ENCODE measurements at regions not wholly inside any gene's neighbourhood (a gene's known extent, or its start where the extent isn't known, plus 50 kb on each side); places are given as distances from the start of the nearest gene placed in this dataset.

DNA sequence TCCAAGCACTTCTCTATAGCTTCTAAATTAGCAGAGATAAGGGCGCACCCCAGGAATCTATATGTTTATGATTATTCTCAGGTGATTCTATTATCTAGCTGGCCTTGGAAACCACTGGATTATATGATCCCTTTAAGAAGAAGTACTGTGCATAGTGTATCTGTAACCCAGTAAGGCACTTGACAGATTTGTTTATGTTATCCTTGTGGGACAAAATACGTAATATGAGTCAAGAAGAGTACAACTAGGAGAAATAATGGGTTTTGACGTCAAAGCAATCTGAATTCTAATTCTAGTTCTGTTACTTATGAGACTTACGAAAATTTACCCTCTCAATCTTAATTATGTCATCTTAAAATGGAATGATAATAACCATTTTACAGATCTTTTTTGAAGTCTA is 259.6 kb upstream of the NAV3 start:
- TF ChIP-seq, protein P1, sequence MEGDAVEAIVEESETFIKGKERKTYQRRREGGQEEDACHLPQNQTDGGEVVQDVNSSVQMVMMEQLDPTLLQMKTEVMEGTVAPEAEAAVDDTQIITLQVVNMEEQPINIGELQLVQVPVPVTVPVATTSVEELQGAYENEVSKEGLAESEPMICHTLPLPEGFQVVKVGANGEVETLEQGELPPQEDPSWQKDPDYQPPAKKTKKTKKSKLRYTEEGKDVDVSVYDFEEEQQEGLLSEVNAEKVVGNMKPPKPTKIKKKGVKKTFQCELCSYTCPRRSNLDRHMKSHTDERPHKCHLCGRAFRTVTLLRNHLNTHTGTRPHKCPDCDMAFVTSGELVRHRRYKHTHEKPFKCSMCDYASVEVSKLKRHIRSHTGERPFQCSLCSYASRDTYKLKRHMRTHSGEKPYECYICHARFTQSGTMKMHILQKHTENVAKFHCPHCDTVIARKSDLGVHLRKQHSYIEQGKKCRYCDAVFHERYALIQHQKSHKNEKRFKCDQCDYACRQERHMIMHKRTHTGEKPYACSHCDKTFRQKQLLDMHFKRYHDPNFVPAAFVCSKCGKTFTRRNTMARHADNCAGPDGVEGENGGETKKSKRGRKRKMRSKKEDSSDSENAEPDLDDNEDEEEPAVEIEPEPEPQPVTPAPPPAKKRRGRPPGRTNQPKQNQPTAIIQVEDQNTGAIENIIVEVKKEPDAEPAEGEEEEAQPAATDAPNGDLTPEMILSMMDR (IDR thresholded peaks at IDR 0.05; ENCODE audit: low read depth, low read length), result no peak
- TF ChIP-seq EZH2phosphoT487 (IDR thresholded peaks at IDR 0.05; ENCODE audit: low read depth), result no peak
- no peaks in the 10 kb centered on the region for H3K27me3 ChIP-seq (ENCODE audit: low read depth, low read length)
- no peaks in the 10 kb centered on the region for H3K9me3 ChIP-seq (ENCODE audit: insufficient read depth, low read length)
- H3K4me3 ChIP-seq (ENCODE audit: low read length), result no peak overlapping the region
- H3K36me3 ChIP-seq (replicated peaks; ENCODE audit: low read depth, low read length), result no peaks in the 10 kb centered on the region
- H3K4me1 ChIP-seq (ENCODE audit: low read length), result no peaks in the 10 kb centered on the region
- no peaks in the 10 kb centered on the region for H4K20me1 ChIP-seq (ENCODE audit: insufficient read depth, low read length)
- no peak overlapping the region for H3K4me2 ChIP-seq (ENCODE audit: low read length)
- H2AFZ ChIP-seq (ENCODE audit: low read depth, low read length), result no peak overlapping the region
- H3K9ac ChIP-seq (ENCODE audit: low read length), result no peak overlapping the region
- H3K27ac ChIP-seq (ENCODE audit: low read length), result no peak overlapping the region
- no peaks in the 10 kb centered on the region for H3K79me2 ChIP-seq (ENCODE audit: low read length)

DNA sequence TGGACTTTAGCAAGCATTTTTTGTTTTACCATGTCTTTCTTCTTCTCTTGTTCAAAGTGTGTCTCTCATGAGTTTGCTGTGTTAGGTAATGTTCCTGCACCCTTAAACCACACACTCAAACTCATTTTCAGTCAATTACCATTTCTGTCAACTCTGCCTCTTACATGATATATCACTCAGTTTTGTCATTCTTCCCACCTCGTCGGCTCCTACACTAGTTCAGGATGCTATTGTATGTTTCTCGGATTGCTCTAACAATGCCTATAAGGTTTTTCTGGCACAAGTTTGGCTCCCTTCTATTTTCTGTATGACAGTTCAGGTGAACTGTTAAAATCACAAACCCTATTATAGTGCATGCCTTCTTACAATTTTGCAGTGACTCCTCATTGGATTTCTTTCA is 260.8 kb upstream of the NAV3 start:
- no peaks in the 10 kb centered on the region for H4K20me1 ChIP-seq (ENCODE audit: insufficient read depth, low read length)
- no peaks in the 10 kb centered on the region for H3K79me2 ChIP-seq (ENCODE audit: low read length)
- no peak overlapping the region for H3K9ac ChIP-seq (ENCODE audit: low read length)
- no peaks in the 10 kb centered on the region for H3K9me3 ChIP-seq (ENCODE audit: insufficient read depth, low read length)
- no peak for TF ChIP-seq EZH2phosphoT487 (IDR thresholded peaks at IDR 0.05; ENCODE audit: low read depth)
- TF ChIP-seq, protein P1 (IDR thresholded peaks at IDR 0.05; ENCODE audit: low read depth, low read length), result no peak
- no peaks in the 10 kb centered on the region for H3K27me3 ChIP-seq (ENCODE audit: low read depth, low read length)
- H3K27ac ChIP-seq (ENCODE audit: low read length), result no peak overlapping the region
- no peaks in the 10 kb centered on the region for H3K4me1 ChIP-seq (ENCODE audit: low read length)
- no peak overlapping the region for H3K4me2 ChIP-seq (ENCODE audit: low read length)
- no peak overlapping the region for H3K4me3 ChIP-seq (ENCODE audit: low read length)
- H3K36me3 ChIP-seq (replicated peaks; ENCODE audit: low read depth, low read length), result no peaks in the 10 kb centered on the region
- no peak overlapping the region for H2AFZ ChIP-seq (ENCODE audit: low read depth, low read length)

- no peaks in the 10 kb centered on the region for H3K9me3 ChIP-seq (ENCODE audit: insufficient read depth, low read length)
- no peaks in the 10 kb centered on the region for H3K36me3 ChIP-seq (replicated peaks; ENCODE audit: low read depth, low read length)
- H2AFZ ChIP-seq (ENCODE audit: low read depth, low read length), result no peak overlapping the region
- no peak overlapping the region for H3K4me3 ChIP-seq (ENCODE audit: low read length)
- no peaks in the 10 kb centered on the region for H3K27me3 ChIP-seq (ENCODE audit: low read depth, low read length)
- H4K20me1 ChIP-seq (ENCODE audit: insufficient read depth, low read length), result no peaks in the 10 kb centered on the region
- no peaks in the 10 kb centered on the region for H3K79me2 ChIP-seq (ENCODE audit: low read length)
- H3K4me2 ChIP-seq (ENCODE audit: low read length), result no peak overlapping the region
- no peaks in the 10 kb centered on the region for H3K4me1 ChIP-seq (ENCODE audit: low read length)
- H3K9ac ChIP-seq (ENCODE audit: low read length), result no peak overlapping the region
- H3K27ac ChIP-seq (ENCODE audit: low read length), result no peak overlapping the region
- TF ChIP-seq EZH2phosphoT487 (IDR thresholded peaks at IDR 0.05; ENCODE audit: low read depth), result no peak
- TF ChIP-seq, protein P1 (IDR thresholded peaks at IDR 0.05; ENCODE audit: low read depth, low read length), result no peak
Observed at GRCh38 chr12:77560714-77561113, 270.0 kb upstream of the NAV3 start.

DNA sequence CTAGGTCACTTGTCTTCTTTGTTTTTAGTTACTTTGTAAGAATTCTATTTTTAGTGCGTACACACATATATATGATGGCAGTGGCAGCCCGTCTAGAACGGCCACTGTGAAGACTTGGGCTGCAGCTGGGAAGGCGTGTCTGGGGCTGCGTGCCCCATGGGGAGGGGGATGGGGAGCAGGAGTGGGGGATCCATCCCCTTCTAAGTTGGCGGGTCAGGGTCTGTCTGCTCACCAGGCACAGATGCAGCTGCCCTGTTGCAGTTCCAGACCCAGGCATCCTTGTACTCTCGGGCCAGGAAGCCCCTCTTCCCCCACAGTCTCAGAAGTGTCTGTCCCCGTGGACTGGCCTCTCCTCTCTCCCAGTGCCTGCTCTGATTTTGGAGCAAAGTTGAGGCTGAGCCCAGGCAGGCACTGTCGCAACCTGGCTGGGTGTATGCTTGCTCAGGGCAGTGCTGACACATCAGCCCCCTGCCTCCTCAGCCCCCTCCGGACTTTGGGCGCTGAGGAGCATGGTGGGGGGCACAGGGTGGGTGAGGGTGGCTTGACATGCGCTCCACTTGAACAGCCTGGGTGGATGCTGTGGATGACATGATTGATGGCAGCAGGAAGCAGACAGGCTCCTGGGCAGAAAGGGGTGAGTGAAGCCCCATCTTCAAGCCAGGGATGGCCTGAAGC is 271.2 kb upstream of the NAV3 start:
- peaks cover 2% of the 10 kb centered on the region for H3K4me1 ChIP-seq (ENCODE audit: low read length)
- no peak overlapping the region for H3K9ac ChIP-seq (ENCODE audit: low read length)
- H3K4me2 ChIP-seq (ENCODE audit: low read length), result no peak overlapping the region
- no peaks in the 10 kb centered on the region for H3K36me3 ChIP-seq (replicated peaks; ENCODE audit: low read depth, low read length)
- TF ChIP-seq, protein P1 (IDR thresholded peaks at IDR 0.05; ENCODE audit: low read depth, low read length), result no peak
- no peak for TF ChIP-seq EZH2phosphoT487 (IDR thresholded peaks at IDR 0.05; ENCODE audit: low read depth)
- H3K79me2 ChIP-seq (ENCODE audit: low read length), result no peaks in the 10 kb centered on the region
- no peak overlapping the region for H2AFZ ChIP-seq (ENCODE audit: low read depth, low read length)
- H3K9me3 ChIP-seq (ENCODE audit: insufficient read depth, low read length), result no peaks in the 10 kb centered on the region
- H3K27me3 ChIP-seq (ENCODE audit: low read depth, low read length), result no peaks in the 10 kb centered on the region
- H4K20me1 ChIP-seq (ENCODE audit: insufficient read depth, low read length), result no peaks in the 10 kb centered on the region
- H3K27ac ChIP-seq (ENCODE audit: low read length), result no peak overlapping the region
- H3K4me3 ChIP-seq (ENCODE audit: low read length), result no peak overlapping the region
